HCT116 (cell line): ENCODE measurements at regions not wholly inside any gene's neighbourhood (a gene's known extent, or its start where the extent isn't known, plus 50 kb on each side); places are given as distances from the start of the nearest gene placed in this dataset.

Source experiments
- ATAC-seq: fragments of 200-7000 bp; cut with Tn5 transposase; 2 replicates; pipeline ENCODE4 v1.9.1; 2020; ENCODE audit warnings: mild to moderate bottlenecking, moderate library complexity
- BruUV-seq: library from RNA; stranded (reverse); fragments of 400-500 nt; replicated peaks from 2 replicates; lab custom pipeline; 2021; lab: Mats Ljungman, UMichigan
- CTCF ChIA-PET: fragments of 300-600 bp; sonication (Branson Sonifier 250); formaldehyde crosslinking; loops from one replicate; lab custom pipeline; 2021; ENCODE audit warnings: antibody characterized with exemption; lab: Charles Lee
- POLR2A ChIA-PET: fragments of 300-600, 350-600 bp; sonication (Branson Sonifier 250); formaldehyde crosslinking; loops from one replicate; lab custom pipeline; 2021; ENCODE audit warnings: antibody characterized with exemption; lab: Charles Lee
- RAD21 ChIA-PET, 2 experiments: fragments of 300-600 bp; sonication (Branson Sonifier 250); formaldehyde crosslinking; loops; one replicate each; lab custom pipeline; 2023; ENCODE audit warnings: low total read pairs in 2 of 2; ENCODE audit not compliant: uncharacterized antibody in 2 of 2, unreplicated experiment in 2 of 2, low non-redundant PET in 1 of 2; lab: Charles Lee
- DNase-seq: peaks from one replicate; pipeline ENCODE4 v3.0.0-alpha.2; 2010; ENCODE audit warnings: low read depth, low spot score
- H2AFZ ChIP-seq: fragments of 200-600 bp; shearing (Covaris generic), sonication (generic); 2 replicates; pipeline ENCODE4 v1.6.1; 2017; ENCODE audit warnings: low read depth, mixed run types, mixed read lengths, antibody characterized with exemption, low read length; ENCODE audit not compliant: poor library complexity, severe bottlenecking
- H3K27ac ChIP-seq: 2 replicates; pipeline ENCODE4 v1.5.1; 2012; ENCODE audit warnings: low read depth, low read length
- H3K27me3 ChIP-seq: fragments of 200-600 bp; sonication (generic); 2 replicates; pipeline ENCODE4 v1.6.1; 2016; ENCODE audit warnings: mixed run types, low read length, mixed read lengths; ENCODE audit not compliant: insufficient read depth
- H3K36me3 ChIP-seq, 2 experiments: fragments of 200-500 bp in 1 of 2; fragments of 200-600 bp in 1 of 2; sonication (Bioruptor generic) in 1 of 2; sonication (generic) in 1 of 2; 2 replicates each; pipeline versions ENCODE4 v1.5.1 to v1.6.1; 2014 to 2016; ENCODE audit warnings: low read length in 2 of 2, inconsistent platforms in 1 of 2, mixed read lengths in 1 of 2, mixed run types in 1 of 2; ENCODE audit not compliant: insufficient read depth in 2 of 2, control insufficient read depth in 1 of 2
- H3K4me1 ChIP-seq, 2 experiments: fragments of 200-600 bp in 1 of 2; sonication (generic) in 1 of 2; 2 replicates each; pipeline versions ENCODE4 v1.5.1 to v1.6.1; 2012 to 2017; ENCODE audit warnings: low read length in 2 of 2, inconsistent platforms in 1 of 2, mild to moderate bottlenecking in 1 of 2, mixed read lengths in 1 of 2, mixed run types in 1 of 2, moderate library complexity in 1 of 2; ENCODE audit not compliant: insufficient read depth in 2 of 2, control insufficient read depth in 1 of 2
- H3K4me2 ChIP-seq: fragments of 200-600 bp; sonication (generic); 2 replicates; pipeline ENCODE4 v1.6.1; 2017; ENCODE audit warnings: mixed run types, low read length, mixed read lengths
- H3K4me3 ChIP-seq, 2 experiments: fragments of 200-600 bp in 1 of 2; sonication (generic) in 1 of 2; replicated peaks in 1 of 2; 2 replicates each; pipeline ENCODE4 v1.5.1; 2011 to 2016; ENCODE audit warnings: low read length in 2 of 2, control low read depth in 1 of 2, low read depth in 1 of 2, mild to moderate bottlenecking in 1 of 2, mixed read lengths in 1 of 2, mixed run types in 1 of 2
- H3K79me2 ChIP-seq: fragments of 200-600 bp; sonication (generic); 2 replicates; pipeline ENCODE4 v1.6.1; 2017; ENCODE audit warnings: mild to moderate bottlenecking, mixed run types, low read length, moderate library complexity, mixed read lengths; ENCODE audit not compliant: insufficient read depth
- H3K9ac ChIP-seq: fragments of 200-600 bp; sonication (generic); 2 replicates; pipeline ENCODE4 v1.6.1; 2016; ENCODE audit warnings: low read length, mixed read lengths
- H3K9me2 ChIP-seq: fragments of 200-600 bp; sonication (generic), shearing (Covaris generic); 2 replicates; pipeline ENCODE4 v1.6.1; 2017; ENCODE audit warnings: mixed run types, mild to moderate bottlenecking, moderate library complexity; ENCODE audit not compliant: insufficient read depth
- H3K9me3 ChIP-seq, 2 experiments: fragments of 200-500 bp in 1 of 2; fragments of 200-600 bp in 1 of 2; sonication (Bioruptor generic) in 1 of 2; sonication (generic) in 1 of 2; 2 replicates each; pipeline ENCODE4 v1.6.1; 2014 to 2017; ENCODE audit warnings: low read length in 2 of 2, mixed read lengths in 2 of 2, inconsistent platforms in 1 of 2, low read depth in 1 of 2, mild to moderate bottlenecking in 1 of 2, mixed run types in 1 of 2, moderate library complexity in 1 of 2; ENCODE audit not compliant: control insufficient read depth in 1 of 2, insufficient read depth in 1 of 2
- H4K20me1 ChIP-seq: fragments of 200-600 bp; sonication (generic), shearing (Covaris generic); 2 replicates; pipeline ENCODE4 v1.6.1; 2017; ENCODE audit warnings: mixed run types, mild to moderate bottlenecking, moderate library complexity; ENCODE audit not compliant: insufficient read depth
- ATF3 ChIP-seq: IDR thresholded peaks from 2 replicates; pipeline ENCODE4 v1.6.1; 2012
- CEBPB ChIP-seq: IDR thresholded peaks from 2 replicates; pipeline ENCODE4 v1.6.1; 2012; ENCODE audit warnings: low read depth
- CTCF ChIP-seq, 3 experiments: fragments of 200-600 bp in 1 of 3; sonication (generic) in 1 of 3; IDR thresholded peaks in 2 of 3; conservative IDR thresholded peaks in 1 of 3; 2 replicates each; pipeline ENCODE4 v1.5.1; 2012 to 2017; ENCODE audit warnings: low read depth in 2 of 3, low read length in 2 of 3, antibody characterized with exemption in 1 of 3, borderline replicate concordance in 1 of 3, control low read depth in 1 of 3, mild to moderate bottlenecking in 1 of 3, mixed read lengths in 1 of 3, mixed run types in 1 of 3, moderate library complexity in 1 of 3; ENCODE audit not compliant: insufficient read depth in 1 of 3
- ELF1 ChIP-seq: IDR thresholded peaks from 2 replicates; pipeline ENCODE4 v1.6.1; 2012; ENCODE audit warnings: low read depth, borderline replicate concordance
- FOSL1 ChIP-seq: IDR thresholded peaks from 2 replicates; pipeline ENCODE4 v1.6.1; 2012; ENCODE audit warnings: low read depth
- RAD21 ChIP-seq: IDR thresholded peaks from 2 replicates; pipeline ENCODE4 v1.6.1; 2012; ENCODE audit warnings: low read depth, mild to moderate bottlenecking
- REST ChIP-seq: IDR thresholded peaks from 2 replicates; pipeline ENCODE4 v1.6.1; 2012; ENCODE audit warnings: low read depth
- SIN3A ChIP-seq: IDR thresholded peaks from 2 replicates; pipeline ENCODE4 v1.6.1; 2012; ENCODE audit warnings: low read depth
- SP1 ChIP-seq: IDR thresholded peaks from 2 replicates; pipeline ENCODE4 v1.6.1; 2012; ENCODE audit warnings: low read depth
- YY1 ChIP-seq: IDR thresholded peaks from 2 replicates; pipeline ENCODE4 v1.6.1; 2011; ENCODE audit warnings: low read length, low read depth, moderate library complexity, mild to moderate bottlenecking; ENCODE audit not compliant: insufficient replicate concordance; ENCODE audit errors: extremely low read depth
- ZFX ChIP-seq: fragments of 450-650 bp; IDR thresholded peaks from 2 replicates; pipeline ENCODE4 v1.6.1; 2017
- intact Hi-C: fragments of 100-400 bp; cut with micrococcal nuclease; formaldehyde crosslinking; loops from 2 replicates; pipeline ENCODE4 v1.10.0; 2022

- no peak overlapping the region for H2AFZ ChIP-seq
- ChIA-PET POLR2A (no interaction called here), CTCF (no interaction called here), RAD21 (no interaction called here)
- no peaks in the 10 kb centered on the region for H3K9me2 ChIP-seq
- intact Hi-C loops = no loop called here
- BruUV-seq = no TSS peak
- H3K4me3 ChIP-seq = no peak overlapping the region
- H3K4me2 ChIP-seq = no peak overlapping the region
- no peaks in the 10 kb centered on the region for H3K4me1 ChIP-seq
- H3K27ac ChIP-seq = no peak overlapping the region
- H3K27me3 ChIP-seq = no peaks in the 10 kb centered on the region
- ATAC-seq = no peak
- H4K20me1 ChIP-seq = no peaks in the 10 kb centered on the region
- DNase-seq = no peak
- H3K9me3 ChIP-seq = peaks cover 15 to 19% of the 10 kb centered on the region in 2 experiments; a peak in 3 of 4 replicates
- no peaks in the 10 kb centered on the region for H3K36me3 ChIP-seq
- no peak overlapping the region for H3K9ac ChIP-seq
- TF ChIP-seq CTCF (IDR thresholded peaks at IDR 0.05 in 2 of 3, conservative IDR thresholded peaks at IDR 0.05 in 1 of 3; ENCODE audit: borderline replicate concordance in 1 of 3, insufficient read depth in 1 of 3, low read depth in 2 of 3, low read length in 2 of 3) = no peak
- TF ChIP-seq RAD21 = no peak
- TF ChIP-seq ELF1 = no peak
- no peak for TF ChIP-seq SP1
- no peak for TF ChIP-seq ATF3
- H3K79me2 ChIP-seq = no peaks in the 10 kb centered on the region
These were observed 906.0 kb downstream of the GBE1 start for GRCh38 chr3:80855482-80855881.

- ATAC-seq = no peak
- no TSS peak for BruUV-seq
These were observed 925.0 kb downstream of the GBE1 start for GRCh38 chr3:80836395-80836794.

More at GRCh38 chr3:80836395-80836794, 925.0 kb downstream of the GBE1 start:
- Histone ChIP-seq H3K9me3 (peaks cover 4 to 15% of the 10 kb centered on the region in 2 experiments; a peak in 2 of 4 replicates), H3K4me3 (no peak overlapping the region), H3K27me3 (no peaks in the 10 kb centered on the region), H3K9me2 (no peaks in the 10 kb centered on the region), H3K36me3 (no peaks in the 10 kb centered on the region), H3K79me2 (no peaks in the 10 kb centered on the region), H3K4me1 (no peaks in the 10 kb centered on the region), H4K20me1 (no peaks in the 10 kb centered on the region), H3K4me2 (no peak overlapping the region), H3K27ac (no peak overlapping the region), H2AFZ (no peak overlapping the region), H3K9ac (no peak overlapping the region)
- intact Hi-C loops = no loop called here
- RAD21 ChIA-PET = no interaction called here
- POLR2A ChIA-PET = no interaction called here
- CTCF ChIA-PET = no interaction called here
- TF ChIP-seq REST (no peak), CEBPB (no peak), SIN3A (no peak), FOSL1 (no peak), YY1 (no peak), ZFX (no peak), CTCF (IDR thresholded peaks at IDR 0.05 in 2 of 3, conservative IDR thresholded peaks at IDR 0.05 in 1 of 3; ENCODE audit: borderline replicate concordance in 1 of 3, insufficient read depth in 1 of 3, low read depth in 2 of 3, low read length in 2 of 3) (no peak), RAD21 (no peak)
- no peak for DNase-seq
